Fibroblast of skin of left quadriceps (primary cell): ENCODE measurements at regions not wholly inside any gene's neighbourhood (a gene's known extent, or its start where the extent isn't known, plus 50 kb on each side); places are given as distances from the start of the nearest gene placed in this dataset.
"Not testable (repeated sequence)": the region's sequence is repeated elsewhere in the genome, so short reads cannot be mapped to it uniquely, and the experiment has no call there.

Experiments used
- DNase-seq, 2 experiments: peaks; one replicate each; pipeline ENCODE4 v3.0.0-alpha.2; 2013; ENCODE audit warnings: low read depth in 2 of 2

- not testable (repeated sequence) for DNase-seq
These were observed 87.1 kb upstream of the KIF2A start for GRCh38 chr5:62218860-62219259.

- not testable (repeated sequence) for DNase-seq
These were observed 84.1 kb upstream of the KIF2A start for GRCh38 chr5:62221881-62222280.

GRCh38 chr5:62222305-62222704, 83.7 kb upstream of the KIF2A start:
- peak; percentile 43 to 47 for DNase-seq

GRCh38 chr5:62223312-62223670, 82.7 kb upstream of the KIF2A start:
- not testable (repeated sequence) for DNase-seq

- DNase-seq: not testable (repeated sequence)
These were observed 80.9 kb upstream of the KIF2A start for GRCh38 chr5:62224987-62225601.

- not testable (repeated sequence) for DNase-seq
These were observed 75.1 kb upstream of the KIF2A start for GRCh38 chr5:62230876-62231388.

- no peak for DNase-seq
These were observed 74.4 kb upstream of the KIF2A start for GRCh38 chr5:62231576-62231975.

GRCh38 chr5:62232218-62232617, 73.8 kb upstream of the KIF2A start:
- DNase-seq: not testable (repeated sequence)

- DNase-seq: not testable (repeated sequence)
These were observed 72.6 kb upstream of the KIF2A start for GRCh38 chr5:62233083-62234046.

- DNase-seq: not testable (repeated sequence)
These were observed 69.4 kb upstream of the KIF2A start for GRCh38 chr5:62236593-62236992.

GRCh38 chr5:62237944-62238343, 68.1 kb upstream of the KIF2A start:
- not testable (repeated sequence) for DNase-seq

GRCh38 chr5:62238584-62238983, 67.4 kb upstream of the KIF2A start:
- DNase-seq: not testable (repeated sequence)

- DNase-seq: not testable (repeated sequence)
These were observed 65.5 kb upstream of the KIF2A start for GRCh38 chr5:62240494-62240893.

- not testable (repeated sequence) for DNase-seq
These were observed 64.0 kb upstream of the KIF2A start for GRCh38 chr5:62242000-62242399.

GRCh38 chr5:62243046-62243445, 63.0 kb upstream of the KIF2A start:
- DNase-seq: not testable (repeated sequence)

GRCh38 chr5:62248192-62248591, 57.8 kb upstream of the KIF2A start:
- not testable (repeated sequence) for DNase-seq

- not testable (repeated sequence) for DNase-seq
These were observed 55.9 kb upstream of the KIF2A start for GRCh38 chr5:62250085-62250484.

GRCh38 chr5:62250919-62251318, 55.1 kb upstream of the KIF2A start:
- DNase-seq: not testable (repeated sequence)

- not testable (repeated sequence) for DNase-seq
These were observed 53.5 kb upstream of the KIF2A start for GRCh38 chr5:62252519-62252918.

GRCh38 chr5:62255551-62255950, 50.5 kb upstream of the KIF2A start:
- DNase-seq: not testable (repeated sequence)

- DNase-seq: no peak
These were observed 49.6 kb upstream of the KIF2A start for GRCh38 chr5:62256161-62257019.
